ENCODE measurements at regions not wholly inside any gene's neighbourhood (a gene's known extent, or its start where the extent isn't known, plus 50 kb on each side); places are given as distances from the start of the nearest gene placed in this dataset.

DNA sequence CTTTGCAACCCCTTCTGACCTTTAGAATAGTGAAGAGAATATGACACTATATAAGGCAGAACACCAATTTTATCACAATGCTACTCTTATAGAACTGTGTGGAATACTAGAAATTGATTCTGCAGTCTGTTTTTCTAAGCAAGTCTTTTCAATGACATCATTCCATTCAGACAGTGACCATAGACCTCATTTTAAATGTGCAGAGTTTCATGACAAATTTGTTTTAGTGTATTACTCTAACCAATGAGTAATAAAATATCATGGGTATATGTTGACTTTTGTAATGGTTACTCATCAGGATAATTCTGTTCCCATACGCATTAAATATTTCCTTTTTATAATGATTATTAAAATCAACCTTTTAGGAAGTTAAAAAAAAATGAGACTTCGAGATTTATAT is 219.9 kb downstream of the COX7C start:
- TF ChIP-seq EZH2 (IDR thresholded peaks at IDR 0.05; ENCODE audit: low read length) = no peak
- TF ChIP-seq, protein P1, sequence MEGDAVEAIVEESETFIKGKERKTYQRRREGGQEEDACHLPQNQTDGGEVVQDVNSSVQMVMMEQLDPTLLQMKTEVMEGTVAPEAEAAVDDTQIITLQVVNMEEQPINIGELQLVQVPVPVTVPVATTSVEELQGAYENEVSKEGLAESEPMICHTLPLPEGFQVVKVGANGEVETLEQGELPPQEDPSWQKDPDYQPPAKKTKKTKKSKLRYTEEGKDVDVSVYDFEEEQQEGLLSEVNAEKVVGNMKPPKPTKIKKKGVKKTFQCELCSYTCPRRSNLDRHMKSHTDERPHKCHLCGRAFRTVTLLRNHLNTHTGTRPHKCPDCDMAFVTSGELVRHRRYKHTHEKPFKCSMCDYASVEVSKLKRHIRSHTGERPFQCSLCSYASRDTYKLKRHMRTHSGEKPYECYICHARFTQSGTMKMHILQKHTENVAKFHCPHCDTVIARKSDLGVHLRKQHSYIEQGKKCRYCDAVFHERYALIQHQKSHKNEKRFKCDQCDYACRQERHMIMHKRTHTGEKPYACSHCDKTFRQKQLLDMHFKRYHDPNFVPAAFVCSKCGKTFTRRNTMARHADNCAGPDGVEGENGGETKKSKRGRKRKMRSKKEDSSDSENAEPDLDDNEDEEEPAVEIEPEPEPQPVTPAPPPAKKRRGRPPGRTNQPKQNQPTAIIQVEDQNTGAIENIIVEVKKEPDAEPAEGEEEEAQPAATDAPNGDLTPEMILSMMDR (optimal IDR thresholded peaks at IDR 0.05 in 1 of 3, IDR thresholded peaks at IDR 0.05 in 1 of 3, conservative IDR thresholded peaks at IDR 0.05 in 1 of 3; ENCODE audit: extremely low read depth in 1 of 3, insufficient read depth in 2 of 3, low read length in 3 of 3) = no peak
- no peak overlapping the region for H3K27ac ChIP-seq (ENCODE audit: control insufficient read depth, insufficient read depth, low read length)
- dilution Hi-C loops (cut with MboI; ENCODE audit: extremely low pct_ligation_motif_present, low sequenced_read_pairs) = no loop called here
- H3K27me3 ChIP-seq (ENCODE audit: control insufficient read depth, extremely low read depth, insufficient read depth, low read length) = no peaks in the 10 kb centered on the region
- H3K9me1 ChIP-seq (ENCODE audit: control insufficient read depth, extremely low read depth, insufficient read depth, low read length) = no peaks in the 10 kb centered on the region
- H4K20me1 ChIP-seq (ENCODE audit: control insufficient read depth, extremely low read depth, insufficient read depth, low read length) = no peaks in the 10 kb centered on the region
- H3K9ac ChIP-seq (ENCODE audit: control insufficient read depth, extremely low read depth, insufficient read depth, low read length) = no peak overlapping the region
- no peak overlapping the region for H3K4me2 ChIP-seq (ENCODE audit: control insufficient read depth, extremely low read depth, insufficient read depth, low read depth, low read length)
- H3K79me2 ChIP-seq (ENCODE audit: control insufficient read depth, insufficient read depth, low read length) = no peaks in the 10 kb centered on the region
- H3K9me3 ChIP-seq (ENCODE audit: control insufficient read depth, low read depth, low read length) = no peaks in the 10 kb centered on the region
- no peak overlapping the region for H3K4me3 ChIP-seq (ENCODE audit: control insufficient read depth in 2 of 3, extremely low read depth in 1 of 3, insufficient read depth in 2 of 3, low read depth in 1 of 3, low read length in 3 of 3)
- H3K4me1 ChIP-seq (ENCODE audit: control insufficient read depth, extremely low read depth, insufficient read depth, low read length) = no peaks in the 10 kb centered on the region
- no peak for FAIRE-seq
- no peak overlapping the region for H2AFZ ChIP-seq (ENCODE audit: control insufficient read depth, low read length)
- H3K36me3 ChIP-seq (ENCODE audit: control insufficient read depth in 2 of 2, extremely low read depth in 1 of 2, insufficient read depth in 2 of 2, low read length in 2 of 2) = no peaks in the 10 kb centered on the region
- no peak for DNase-seq (ENCODE audit: low read depth, low spot score)

DNA sequence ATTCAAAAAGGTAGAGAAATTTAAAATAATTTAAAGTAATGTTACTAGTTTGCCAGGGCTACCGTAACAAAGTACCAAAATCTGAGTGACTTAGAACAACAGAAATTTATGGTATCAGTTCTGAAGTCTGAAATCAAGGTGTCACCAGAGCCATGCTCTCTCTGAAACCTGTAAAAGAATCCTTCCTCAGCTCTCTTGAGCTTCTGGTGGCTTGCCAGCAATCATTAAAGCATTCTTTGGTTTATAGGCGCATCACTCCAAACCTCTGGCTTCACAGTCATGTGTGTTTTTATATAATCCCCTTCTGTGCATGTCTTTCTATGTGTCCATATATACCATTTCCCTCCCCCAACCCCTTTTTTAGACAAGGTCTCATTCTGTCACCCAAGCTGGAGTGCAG is 220.3 kb downstream of the COX7C start:
- Histone ChIP-seq H3K79me2 (ENCODE audit: control insufficient read depth, insufficient read depth, low read length) (no peaks in the 10 kb centered on the region), H3K4me3 (ENCODE audit: control insufficient read depth in 2 of 3, extremely low read depth in 1 of 3, insufficient read depth in 2 of 3, low read depth in 1 of 3, low read length in 3 of 3) (no peak overlapping the region), H3K4me1 (ENCODE audit: control insufficient read depth, extremely low read depth, insufficient read depth, low read length) (no peaks in the 10 kb centered on the region), H3K27ac (ENCODE audit: control insufficient read depth, insufficient read depth, low read length) (no peak overlapping the region), H2AFZ (ENCODE audit: control insufficient read depth, low read length) (no peak overlapping the region), H3K9me1 (ENCODE audit: control insufficient read depth, extremely low read depth, insufficient read depth, low read length) (no peaks in the 10 kb centered on the region), H3K27me3 (ENCODE audit: control insufficient read depth, extremely low read depth, insufficient read depth, low read length) (no peaks in the 10 kb centered on the region), H3K4me2 (ENCODE audit: control insufficient read depth, extremely low read depth, insufficient read depth, low read depth, low read length) (no peak overlapping the region), H3K9me3 (ENCODE audit: control insufficient read depth, low read depth, low read length) (no peaks in the 10 kb centered on the region), H3K36me3 (ENCODE audit: control insufficient read depth in 2 of 2, extremely low read depth in 1 of 2, insufficient read depth in 2 of 2, low read length in 2 of 2) (no peaks in the 10 kb centered on the region), H4K20me1 (ENCODE audit: control insufficient read depth, extremely low read depth, insufficient read depth, low read length) (no peaks in the 10 kb centered on the region), H3K9ac (ENCODE audit: control insufficient read depth, extremely low read depth, insufficient read depth, low read length) (no peak overlapping the region)
- TF ChIP-seq, protein P1 (optimal IDR thresholded peaks at IDR 0.05 in 1 of 3, IDR thresholded peaks at IDR 0.05 in 1 of 3, conservative IDR thresholded peaks at IDR 0.05 in 1 of 3; ENCODE audit: extremely low read depth in 1 of 3, insufficient read depth in 2 of 3, low read length in 3 of 3) = no peak
- TF ChIP-seq EZH2 (IDR thresholded peaks at IDR 0.05; ENCODE audit: low read length) = no peak
- no peak for FAIRE-seq
- DNase-seq (ENCODE audit: low read depth, low spot score) = no peak
- dilution Hi-C loops (cut with MboI; ENCODE audit: extremely low pct_ligation_motif_present, low sequenced_read_pairs) = no loop called here
